ENCODE measurements at regions not wholly inside any gene's neighbourhood (a gene's known extent, or its start where the extent isn't known, plus 50 kb on each side); places are given as distances from the start of the nearest gene placed in this dataset.

GRCh38 chr15:96600350-96600749 lies 269.9 kb downstream of the NR2F2 start:
- no peaks in the 10 kb centered on the region for H3K27me3 ChIP-seq (ENCODE audit: insufficient read depth, low read length, poor library complexity)
- no peak overlapping the region for H3K4me3 ChIP-seq (ENCODE audit: low read depth in 1 of 2, low read length in 2 of 2)
- TF ChIP-seq EZH2 (IDR thresholded peaks at IDR 0.05; ENCODE audit: borderline replicate concordance, low read depth, low read length, severe bottlenecking) (no peak), CTCF (IDR thresholded peaks at IDR 0.05; ENCODE audit: borderline replicate concordance, extremely low read depth, low read length, poor library complexity, severe bottlenecking) (no peak)
- DNase-seq (no peak), ATAC-seq (ENCODE audit: insufficient read depth, low read depth) (no peak)
- no peaks in the 10 kb centered on the region for H3K9me3 ChIP-seq (ENCODE audit: insufficient read depth, low read length, severe bottlenecking)
- no peaks in the 10 kb centered on the region for H3K4me1 ChIP-seq (ENCODE audit: insufficient read depth, low read length)
- H3K9ac ChIP-seq (ENCODE audit: low read depth, low read length): no peak overlapping the region
- H3K79me2 ChIP-seq (ENCODE audit: insufficient read depth, low read length): no peaks in the 10 kb centered on the region
- H3K4me2 ChIP-seq (ENCODE audit: insufficient read depth, low read length): no peak overlapping the region
- no peaks in the 10 kb centered on the region for H3K36me3 ChIP-seq (ENCODE audit: insufficient read depth, low read length)
- H2AFZ ChIP-seq (ENCODE audit: low read depth, low read length): no peak overlapping the region
- H4K20me1 ChIP-seq (ENCODE audit: insufficient read depth, low read length): no peaks in the 10 kb centered on the region
- no peak overlapping the region for H3K27ac ChIP-seq (ENCODE audit: low read length)

- Histone ChIP-seq H3K36me3 (ENCODE audit: insufficient read depth, low read length) (no peaks in the 10 kb centered on the region), H3K4me1 (ENCODE audit: insufficient read depth, low read length) (no peaks in the 10 kb centered on the region), H3K4me3 (ENCODE audit: low read depth in 1 of 2, low read length in 2 of 2) (no peak overlapping the region), H4K20me1 (ENCODE audit: insufficient read depth, low read length) (no peaks in the 10 kb centered on the region), H3K9ac (ENCODE audit: low read depth, low read length) (no peak overlapping the region), H3K9me3 (ENCODE audit: insufficient read depth, low read length, severe bottlenecking) (no peaks in the 10 kb centered on the region), H3K79me2 (ENCODE audit: insufficient read depth, low read length) (no peaks in the 10 kb centered on the region), H3K27ac (ENCODE audit: low read length) (no peak overlapping the region), H2AFZ (ENCODE audit: low read depth, low read length) (no peak overlapping the region), H3K27me3 (ENCODE audit: insufficient read depth, low read length, poor library complexity) (no peaks in the 10 kb centered on the region), H3K4me2 (ENCODE audit: insufficient read depth, low read length) (no peak overlapping the region)
- TF ChIP-seq CTCF (IDR thresholded peaks at IDR 0.05; ENCODE audit: borderline replicate concordance, extremely low read depth, low read length, poor library complexity, severe bottlenecking) (no peak), EZH2 (IDR thresholded peaks at IDR 0.05; ENCODE audit: borderline replicate concordance, low read depth, low read length, severe bottlenecking) (no peak)
- no peak for DNase-seq
- no peak for ATAC-seq (ENCODE audit: insufficient read depth, low read depth)
Measured at GRCh38 chr15:96606617-96607016, 276.1 kb downstream of the NR2F2 start.

- H3K4me1 ChIP-seq (ENCODE audit: insufficient read depth, low read length): no peaks in the 10 kb centered on the region
- DNase-seq: no peak
- H3K9ac ChIP-seq (ENCODE audit: low read depth, low read length): no peak overlapping the region
- no peak overlapping the region for H3K4me3 ChIP-seq (ENCODE audit: low read depth in 1 of 2, low read length in 2 of 2)
- H3K9me3 ChIP-seq (ENCODE audit: insufficient read depth, low read length, severe bottlenecking): no peaks in the 10 kb centered on the region
- H3K79me2 ChIP-seq (ENCODE audit: insufficient read depth, low read length): no peaks in the 10 kb centered on the region
- TF ChIP-seq CTCF (IDR thresholded peaks at IDR 0.05; ENCODE audit: borderline replicate concordance, extremely low read depth, low read length, poor library complexity, severe bottlenecking) (no peak), EZH2 (IDR thresholded peaks at IDR 0.05; ENCODE audit: borderline replicate concordance, low read depth, low read length, severe bottlenecking) (no peak)
- H3K27ac ChIP-seq (ENCODE audit: low read length): no peak overlapping the region
- H4K20me1 ChIP-seq (ENCODE audit: insufficient read depth, low read length): no peaks in the 10 kb centered on the region
- H3K27me3 ChIP-seq (ENCODE audit: insufficient read depth, low read length, poor library complexity): no peaks in the 10 kb centered on the region
- no peaks in the 10 kb centered on the region for H3K36me3 ChIP-seq (ENCODE audit: insufficient read depth, low read length)
- H3K4me2 ChIP-seq (ENCODE audit: insufficient read depth, low read length): no peak overlapping the region
- ATAC-seq (ENCODE audit: insufficient read depth, low read depth): no peak
- no peak overlapping the region for H2AFZ ChIP-seq (ENCODE audit: low read depth, low read length)
Measured at GRCh38 chr15:96610757-96611156, 280.3 kb downstream of the NR2F2 start.

GRCh38 chr15:96612917-96613316 lies 282.4 kb downstream of the NR2F2 start:
- Histone ChIP-seq H2AFZ (ENCODE audit: low read depth, low read length) (no peak overlapping the region), H3K27ac (ENCODE audit: low read length) (no peak overlapping the region), H3K79me2 (ENCODE audit: insufficient read depth, low read length) (no peaks in the 10 kb centered on the region), H3K4me1 (ENCODE audit: insufficient read depth, low read length) (no peaks in the 10 kb centered on the region), H3K9me3 (ENCODE audit: insufficient read depth, low read length, severe bottlenecking) (no peaks in the 10 kb centered on the region), H3K36me3 (ENCODE audit: insufficient read depth, low read length) (no peaks in the 10 kb centered on the region), H3K27me3 (ENCODE audit: insufficient read depth, low read length, poor library complexity) (no peaks in the 10 kb centered on the region), H3K9ac (ENCODE audit: low read depth, low read length) (no peak overlapping the region), H4K20me1 (ENCODE audit: insufficient read depth, low read length) (no peaks in the 10 kb centered on the region), H3K4me2 (ENCODE audit: insufficient read depth, low read length) (no peak overlapping the region), H3K4me3 (ENCODE audit: low read depth in 1 of 2, low read length in 2 of 2) (no peak overlapping the region)
- ATAC-seq (ENCODE audit: insufficient read depth, low read depth) (no peak), DNase-seq (no peak)
- TF ChIP-seq EZH2 (IDR thresholded peaks at IDR 0.05; ENCODE audit: borderline replicate concordance, low read depth, low read length, severe bottlenecking): no peak
- no peak for TF ChIP-seq CTCF (IDR thresholded peaks at IDR 0.05; ENCODE audit: borderline replicate concordance, extremely low read depth, low read length, poor library complexity, severe bottlenecking)
